C4-2B (cell line): ENCODE measurements at regions not wholly inside any gene's neighbourhood (a gene's known extent, or its start where the extent isn't known, plus 50 kb on each side); places are given as distances from the start of the nearest gene placed in this dataset.
"Not testable (repeated sequence)": the region's sequence is repeated elsewhere in the genome, so short reads cannot be mapped to it uniquely, and the experiment has no call there.

Experiments used
- H3K27ac ChIP-seq: fragments of 450-650 bp; 2 replicates; pipeline ENCODE4 v1.5.1; 2017
- CTCF ChIP-seq: fragments of 450-650 bp; conservative IDR thresholded peaks from 2 replicates; pipeline ENCODE4 v1.5.1; 2017; ENCODE audit warnings: mild to moderate bottlenecking
- ZFX ChIP-seq: fragments of 450-650 bp; IDR thresholded peaks from 2 replicates; pipeline ENCODE4 v1.6.1; 2017

GRCh38 chr15:70589221-70589620 is 174.1 kb downstream of the UACA start:
- H3K27ac ChIP-seq: no peak overlapping the region
- TF ChIP-seq ZFX (no peak), CTCF (no peak)

GRCh38 chr15:70588613-70589012 is 174.7 kb downstream of the UACA start:
- H3K27ac ChIP-seq: no peak overlapping the region
- TF ChIP-seq ZFX (no peak), CTCF (no peak)

GRCh38 chr15:70587896-70588567 is 175.3 kb downstream of the UACA start:
- no peak overlapping the region for H3K27ac ChIP-seq
- TF ChIP-seq ZFX (no peak), CTCF (no peak)

GRCh38 chr15:70587012-70587634 is 176.2 kb downstream of the UACA start:
- not testable (repeated sequence) for H3K27ac ChIP-seq

GRCh38 chr15:70586241-70586640 is 177.1 kb downstream of the UACA start:
- no peak overlapping the region for H3K27ac ChIP-seq
- TF ChIP-seq CTCF (no peak), ZFX (no peak)

GRCh38 chr15:70585707-70586034 is 177.7 kb downstream of the UACA start:
- H3K27ac ChIP-seq: no peak overlapping the region
- TF ChIP-seq ZFX (no peak), CTCF (no peak)

GRCh38 chr15:70584838-70585706 is 178.3 kb downstream of the UACA start:
- no peak for TF ChIP-seq CTCF
- TF ChIP-seq ZFX: no peak
- no peak overlapping the region for H3K27ac ChIP-seq
